Prostate gland (tissue), 2 donors: ENCODE measurements at regions not wholly inside any gene's neighbourhood (a gene's known extent, or its start where the extent isn't known, plus 50 kb on each side); places are given as distances from the start of the nearest gene placed in this dataset.

Source experiments
- CTCF ChIP-seq, 4 experiments: fragments of 200-600 bp in 2 of 4; fragments of 450-650 bp in 2 of 4; sonication (generic) in 2 of 4; IDR thresholded peaks; 1 replicate in 3 of 4; 2 replicates in 1 of 4; pipeline ENCODE4 v1.5.1; 2016 to 2019; ENCODE audit warnings: antibody characterized with exemption in 4 of 4, mild to moderate bottlenecking in 2 of 4, moderate library complexity in 2 of 4
- POLR2A ChIP-seq: fragments of 450-650 bp; IDR thresholded peaks from one replicate; pipeline ENCODE4 v1.6.1; 2016; ENCODE audit warnings: antibody characterized with exemption, mild to moderate bottlenecking
- POLR2AphosphoS5 ChIP-seq: sonication (generic); formaldehyde crosslinking; IDR thresholded peaks from one replicate; pipeline ENCODE4 v1.6.1; 2017; ENCODE audit warnings: antibody characterized with exemption

GRCh38 chr11:103699656-103700055, 336.8 kb upstream of the DDI1 start:
- no peak for TF ChIP-seq CTCF (IDR thresholded peaks at IDR 0.05)
- no peak for TF ChIP-seq POLR2AphosphoS5
- TF ChIP-seq POLR2A: no peak
